ENCODE measurements at regions not wholly inside any gene's neighbourhood (a gene's known extent, or its start where the extent isn't known, plus 50 kb on each side); places are given as distances from the start of the nearest gene placed in this dataset.

GRCh38 chr13:55572862-55573261 lies 1567.9 kb upstream of the PRR20A start:
- TF ChIP-seq CTCF (IDR thresholded peaks at IDR 0.05; ENCODE audit: poor library complexity, severe bottlenecking), result no peak
- TF ChIP-seq POLR2AphosphoS5 (IDR thresholded peaks at IDR 0.05), result no peak
